ENCODE measurements at regions not wholly inside any gene's neighbourhood (a gene's known extent, or its start where the extent isn't known, plus 50 kb on each side); places are given as distances from the start of the nearest gene placed in this dataset.

DNA sequence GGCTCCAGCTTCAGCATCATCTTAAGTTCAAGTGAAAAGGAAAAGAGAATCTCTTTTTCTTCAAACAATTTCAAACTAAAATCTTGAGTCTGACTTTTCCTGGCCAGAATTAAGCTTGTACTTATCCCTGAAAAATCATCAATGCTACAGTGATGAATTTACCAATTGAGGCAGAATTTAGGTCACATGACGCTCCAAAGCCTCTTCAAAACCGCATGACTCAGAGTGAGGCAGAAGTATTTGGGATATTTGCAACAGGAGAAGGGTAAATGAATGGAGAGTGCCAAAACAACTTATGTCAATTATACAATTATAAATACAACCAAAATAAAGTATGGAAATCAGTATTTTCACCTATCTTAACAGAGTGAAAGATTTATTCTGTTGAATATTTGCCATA is 515.5 kb downstream of the COL12A1 start:
- H3K9me3 Mint-ChIP-seq (ENCODE audit: low read depth): no peaks in the 10 kb centered on the region
- no peak overlapping the region for H3K27ac Mint-ChIP-seq
- H3K36me3 Mint-ChIP-seq (ENCODE audit: insufficient read depth): no peaks in the 10 kb centered on the region

DNA sequence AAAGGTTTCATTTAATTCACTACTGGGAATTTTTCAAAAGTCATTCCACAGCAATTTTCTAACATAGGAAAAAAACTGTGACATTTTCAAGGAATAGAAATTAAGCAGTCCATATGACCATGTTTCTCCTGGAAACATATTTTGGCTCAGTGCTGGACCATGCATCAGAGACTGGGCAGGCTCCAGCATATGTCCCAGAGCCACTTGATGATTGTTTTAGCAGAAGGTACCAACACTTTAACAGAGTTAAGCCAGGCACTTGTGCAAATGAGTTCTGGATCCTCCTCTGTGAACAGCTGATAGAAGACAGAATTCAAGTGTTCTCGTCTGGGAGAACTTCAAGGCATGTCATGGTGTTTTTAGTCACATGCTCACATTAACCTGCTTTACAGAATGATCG is 516.3 kb downstream of the COL12A1 start:
- H3K4me1 Mint-ChIP-seq (ENCODE audit: low read depth): no peaks in the 10 kb centered on the region
- no peaks in the 10 kb centered on the region for H3K36me3 Mint-ChIP-seq (ENCODE audit: insufficient read depth)
- no peak for DNase-seq (ENCODE audit: low spot score, unreplicated experiment)
- H3K9me3 Mint-ChIP-seq (ENCODE audit: low read depth): no peaks in the 10 kb centered on the region
- no peak overlapping the region for H3K27ac Mint-ChIP-seq
- H3K4me3 Mint-ChIP-seq (ENCODE audit: low read depth): no peak overlapping the region
- TF ChIP-seq, protein P1, sequence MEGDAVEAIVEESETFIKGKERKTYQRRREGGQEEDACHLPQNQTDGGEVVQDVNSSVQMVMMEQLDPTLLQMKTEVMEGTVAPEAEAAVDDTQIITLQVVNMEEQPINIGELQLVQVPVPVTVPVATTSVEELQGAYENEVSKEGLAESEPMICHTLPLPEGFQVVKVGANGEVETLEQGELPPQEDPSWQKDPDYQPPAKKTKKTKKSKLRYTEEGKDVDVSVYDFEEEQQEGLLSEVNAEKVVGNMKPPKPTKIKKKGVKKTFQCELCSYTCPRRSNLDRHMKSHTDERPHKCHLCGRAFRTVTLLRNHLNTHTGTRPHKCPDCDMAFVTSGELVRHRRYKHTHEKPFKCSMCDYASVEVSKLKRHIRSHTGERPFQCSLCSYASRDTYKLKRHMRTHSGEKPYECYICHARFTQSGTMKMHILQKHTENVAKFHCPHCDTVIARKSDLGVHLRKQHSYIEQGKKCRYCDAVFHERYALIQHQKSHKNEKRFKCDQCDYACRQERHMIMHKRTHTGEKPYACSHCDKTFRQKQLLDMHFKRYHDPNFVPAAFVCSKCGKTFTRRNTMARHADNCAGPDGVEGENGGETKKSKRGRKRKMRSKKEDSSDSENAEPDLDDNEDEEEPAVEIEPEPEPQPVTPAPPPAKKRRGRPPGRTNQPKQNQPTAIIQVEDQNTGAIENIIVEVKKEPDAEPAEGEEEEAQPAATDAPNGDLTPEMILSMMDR (IDR thresholded peaks at IDR 0.05; ENCODE audit: unreplicated experiment): no peak
- no peaks in the 10 kb centered on the region for H3K27me3 Mint-ChIP-seq

More for the DNA sequence above, 515.5 kb downstream of the COL12A1 start:
- no peak for DNase-seq (ENCODE audit: low spot score, unreplicated experiment)
- Mint-ChIP-seq H3K4me1 (ENCODE audit: low read depth) (no peaks in the 10 kb centered on the region), H3K27me3 (no peaks in the 10 kb centered on the region), H3K4me3 (ENCODE audit: low read depth) (no peak overlapping the region)
- TF ChIP-seq, protein P1 (IDR thresholded peaks at IDR 0.05; ENCODE audit: unreplicated experiment): no peak

- no peaks in the 10 kb centered on the region for H3K27me3 Mint-ChIP-seq
- H3K4me1 Mint-ChIP-seq (ENCODE audit: low read depth): no peaks in the 10 kb centered on the region
- H3K27ac Mint-ChIP-seq: no peak overlapping the region
- H3K4me3 Mint-ChIP-seq (ENCODE audit: low read depth): no peak overlapping the region
- no peak for DNase-seq (ENCODE audit: low spot score, unreplicated experiment)
- peaks cover 4% of the 10 kb centered on the region for H3K9me3 Mint-ChIP-seq (ENCODE audit: low read depth)
- TF ChIP-seq, protein P1 (IDR thresholded peaks at IDR 0.05; ENCODE audit: unreplicated experiment): no peak
- H3K36me3 Mint-ChIP-seq (ENCODE audit: insufficient read depth): no peaks in the 10 kb centered on the region
These were observed 528.4 kb downstream of the COL12A1 start for GRCh38 chr6:74677463-74677862.

DNA sequence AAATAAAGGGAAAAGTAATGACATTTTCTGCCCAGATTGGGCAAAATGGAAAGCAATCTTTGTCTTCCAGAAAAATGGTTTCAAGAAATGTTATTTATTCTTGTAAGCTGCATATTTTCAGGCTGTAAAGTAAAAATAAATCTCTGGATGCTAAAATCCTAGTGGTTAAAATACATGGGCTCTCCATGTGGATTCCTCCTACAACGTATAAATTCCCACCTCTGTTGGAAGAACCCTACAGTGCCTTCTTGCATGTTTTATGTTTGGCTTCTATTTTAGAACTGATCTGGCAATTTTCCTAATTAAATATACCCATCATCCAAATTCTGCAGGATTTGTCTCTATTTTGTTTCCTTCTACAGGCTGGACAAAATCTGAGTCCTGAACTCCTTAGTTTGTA is 528.9 kb downstream of the COL12A1 start:
- H3K27me3 Mint-ChIP-seq: no peaks in the 10 kb centered on the region
- H3K4me1 Mint-ChIP-seq (ENCODE audit: low read depth): no peaks in the 10 kb centered on the region
- no peaks in the 10 kb centered on the region for H3K36me3 Mint-ChIP-seq (ENCODE audit: insufficient read depth)
- TF ChIP-seq, protein P1 (IDR thresholded peaks at IDR 0.05; ENCODE audit: unreplicated experiment): no peak
- no peak for DNase-seq (ENCODE audit: low spot score, unreplicated experiment)
- peaks cover 4% of the 10 kb centered on the region for H3K9me3 Mint-ChIP-seq (ENCODE audit: low read depth)
- H3K27ac Mint-ChIP-seq: no peak overlapping the region
- no peak overlapping the region for H3K4me3 Mint-ChIP-seq (ENCODE audit: low read depth)

DNA sequence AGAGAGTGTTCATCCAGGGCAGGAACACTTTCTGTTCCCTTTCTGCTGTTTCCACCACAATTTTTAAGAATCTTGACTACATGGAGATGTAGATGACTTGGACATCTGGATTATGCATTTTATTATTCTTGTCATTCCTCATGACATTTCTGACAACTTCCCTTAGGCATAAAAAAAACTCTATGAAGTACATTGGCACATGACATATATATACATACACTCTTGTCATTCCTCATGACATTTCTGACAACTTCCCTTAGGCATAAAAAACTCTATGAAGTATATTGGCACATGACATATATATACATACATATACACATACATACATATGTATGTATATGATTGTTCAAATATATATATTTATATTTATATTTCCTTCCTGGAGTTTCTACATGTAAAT is 531.5 kb downstream of the COL12A1 start:
- no peak for DNase-seq (ENCODE audit: low spot score, unreplicated experiment)
- Mint-ChIP-seq H3K4me1 (ENCODE audit: low read depth) (no peaks in the 10 kb centered on the region), H3K36me3 (ENCODE audit: insufficient read depth) (no peaks in the 10 kb centered on the region), H3K9me3 (ENCODE audit: low read depth) (no peaks in the 10 kb centered on the region), H3K27me3 (no peaks in the 10 kb centered on the region), H3K27ac (no peak overlapping the region), H3K4me3 (ENCODE audit: low read depth) (no peak overlapping the region)
- TF ChIP-seq, protein P1 (IDR thresholded peaks at IDR 0.05; ENCODE audit: unreplicated experiment): no peak
